Kidney glomerular epithelial cell (primary cell): ENCODE measurements at regions not wholly inside any gene's neighbourhood (a gene's known extent, or its start where the extent isn't known, plus 50 kb on each side); places are given as distances from the start of the nearest gene placed in this dataset.

ENCODE experiments used
- DNase-seq: peaks from one replicate; lab custom pipeline; 2025; lab: John Stamatoyannopoulos, UW

- no peak for DNase-seq
These were observed 386.3 kb upstream of the MYT1L start for GRCh38 chr2:2717406-2717805.

GRCh38 chr2:2716771-2717170, 385.7 kb upstream of the MYT1L start:
- DNase-seq = no peak

GRCh38 chr2:2715036-2715818, 384.2 kb upstream of the MYT1L start:
- no peak for DNase-seq

- no peak for DNase-seq
These were observed 383.3 kb upstream of the MYT1L start for GRCh38 chr2:2714408-2714807.

- no peak for DNase-seq
These were observed 378.3 kb upstream of the MYT1L start for GRCh38 chr2:2709431-2709770.

GRCh38 chr2:2708575-2709430, 377.7 kb upstream of the MYT1L start:
- DNase-seq = no peak

- no peak for DNase-seq
These were observed 376.3 kb upstream of the MYT1L start for GRCh38 chr2:2707206-2707991.

GRCh38 chr2:2706306-2706705, 375.2 kb upstream of the MYT1L start:
- no peak for DNase-seq

GRCh38 chr2:2705871-2706270, 374.8 kb upstream of the MYT1L start:
- no peak for DNase-seq

- no peak for DNase-seq
These were observed 373.5 kb upstream of the MYT1L start for GRCh38 chr2:2704428-2705090.

- DNase-seq = no peak
These were observed 372.8 kb upstream of the MYT1L start for GRCh38 chr2:2703762-2704427.

- no peak for DNase-seq
These were observed 372.1 kb upstream of the MYT1L start for GRCh38 chr2:2703172-2703571.

GRCh38 chr2:2702385-2702784, 371.3 kb upstream of the MYT1L start:
- DNase-seq = no peak

- no peak for DNase-seq
These were observed 370.7 kb upstream of the MYT1L start for GRCh38 chr2:2701813-2702212.

- DNase-seq = no peak
These were observed 370.2 kb upstream of the MYT1L start for GRCh38 chr2:2701176-2701781.

- DNase-seq = no peak
These were observed 368.0 kb upstream of the MYT1L start for GRCh38 chr2:2699121-2699505.

GRCh38 chr2:2698182-2699120, 367.4 kb upstream of the MYT1L start:
- no peak for DNase-seq

- DNase-seq = no peak
These were observed 365.8 kb upstream of the MYT1L start for GRCh38 chr2:2696733-2697455.

GRCh38 chr2:2696325-2696724, 365.2 kb upstream of the MYT1L start:
- DNase-seq = no peak
